ENCODE measurements at regions not wholly inside any gene's neighbourhood (a gene's known extent, or its start where the extent isn't known, plus 50 kb on each side); places are given as distances from the start of the nearest gene placed in this dataset.

- Mint-ChIP-seq H3K4me3 (no peak overlapping the region), H3K27ac (no peak overlapping the region)
Measured at GRCh38 chr4:111707491-111707890, 437.8 kb upstream of the FAM241A start.

GRCh38 chr4:111712093-111712677 lies 433.1 kb upstream of the FAM241A start:
- no peak for TF ChIP-seq CTCF (IDR thresholded peaks at IDR 0.05)
- no peak overlapping the region for H3K4me3 Mint-ChIP-seq
- H3K9me3 Mint-ChIP-seq = no peaks in the 10 kb centered on the region
- no peak for DNase-seq
- no peaks in the 10 kb centered on the region for H3K4me1 Mint-ChIP-seq
- intact Hi-C loops (cut with micrococcal nuclease) = no loop called here
- no peak overlapping the region for H3K4me2 ChIP-seq (replicated peaks; ENCODE audit: extremely low read depth, low read length, poor library complexity, severe bottlenecking)
- no peaks in the 10 kb centered on the region for H3K27me3 ChIP-seq (ENCODE audit: control insufficient read depth in 2 of 2, insufficient read depth in 2 of 2, low read length in 2 of 2)
- no peaks in the 10 kb centered on the region for H3K36me3 Mint-ChIP-seq
- H3K27ac ChIP-seq (ENCODE audit: low read depth in 1 of 2, low read length in 2 of 2) = no peak overlapping the region
- no peaks in the 10 kb centered on the region for H3K79me2 ChIP-seq (ENCODE audit: insufficient read depth, low read length)
- no peaks in the 10 kb centered on the region for H3K27me3 Mint-ChIP-seq (ENCODE audit: low read depth in 3 of 3)
- WGBS (ENCODE audit: insufficient coverage) = no CpG with 5 or more reads among the region's 3 CpGs
- H3K4me1 ChIP-seq (ENCODE audit: control insufficient read depth in 1 of 2, insufficient read depth in 2 of 2, low read length in 2 of 2) = no peaks in the 10 kb centered on the region
- no peaks in the 10 kb centered on the region for H3K9me3 ChIP-seq (replicated peaks in 1 of 2; ENCODE audit: control insufficient read depth in 1 of 2, insufficient read depth in 1 of 2, low read length in 2 of 2)
- H4K20me1 ChIP-seq (ENCODE audit: insufficient read depth, low read length) = no peaks in the 10 kb centered on the region
- H3K4me3 ChIP-seq (replicated peaks in 1 of 3; ENCODE audit: low read depth in 2 of 3, low read length in 3 of 3) = no peak overlapping the region
- no peak overlapping the region for H3K9ac ChIP-seq (ENCODE audit: insufficient read depth, low read length, poor library complexity, severe bottlenecking)
- no peaks in the 10 kb centered on the region for H3K36me3 ChIP-seq (replicated peaks in 1 of 2; ENCODE audit: control insufficient read depth in 1 of 2, insufficient read depth in 2 of 2, low read length in 2 of 2)
- H3K27ac Mint-ChIP-seq = no peak overlapping the region
- H2AFZ ChIP-seq (ENCODE audit: insufficient read depth, low read depth, low read length, poor library complexity, severe bottlenecking) = no peak overlapping the region

More at GRCh38 chr4:111707491-111707890, 437.8 kb upstream of the FAM241A start:
- TF ChIP-seq CTCF (IDR thresholded peaks at IDR 0.05) = no peak
- intact Hi-C loops (cut with micrococcal nuclease) = no loop called here
- Histone ChIP-seq H4K20me1 (ENCODE audit: insufficient read depth, low read length) (no peaks in the 10 kb centered on the region), H3K27ac (ENCODE audit: low read depth in 1 of 2, low read length in 2 of 2) (no peak overlapping the region), H3K9me3 (replicated peaks in 1 of 2; ENCODE audit: control insufficient read depth in 1 of 2, insufficient read depth in 1 of 2, low read length in 2 of 2) (no peaks in the 10 kb centered on the region), H3K36me3 (replicated peaks in 1 of 2; ENCODE audit: control insufficient read depth in 1 of 2, insufficient read depth in 2 of 2, low read length in 2 of 2) (no peaks in the 10 kb centered on the region), H3K79me2 (ENCODE audit: insufficient read depth, low read length) (no peaks in the 10 kb centered on the region), H3K9ac (ENCODE audit: insufficient read depth, low read length, poor library complexity, severe bottlenecking) (no peak overlapping the region), H3K27me3 (ENCODE audit: control insufficient read depth in 2 of 2, insufficient read depth in 2 of 2, low read length in 2 of 2) (no peaks in the 10 kb centered on the region), H3K4me1 (ENCODE audit: control insufficient read depth in 1 of 2, insufficient read depth in 2 of 2, low read length in 2 of 2) (no peaks in the 10 kb centered on the region), H3K4me3 (replicated peaks in 1 of 3; ENCODE audit: low read depth in 2 of 3, low read length in 3 of 3) (no peak overlapping the region), H3K4me2 (replicated peaks; ENCODE audit: extremely low read depth, low read length, poor library complexity, severe bottlenecking) (no peak overlapping the region), H2AFZ (ENCODE audit: insufficient read depth, low read depth, low read length, poor library complexity, severe bottlenecking) (no peak overlapping the region)
- no peak for DNase-seq
- no peaks in the 10 kb centered on the region for H3K4me1 Mint-ChIP-seq
- no peaks in the 10 kb centered on the region for H3K9me3 Mint-ChIP-seq
- no peaks in the 10 kb centered on the region for H3K36me3 Mint-ChIP-seq
- H3K27me3 Mint-ChIP-seq (ENCODE audit: low read depth in 3 of 3) = no peaks in the 10 kb centered on the region

Data from CD14-positive monocyte (primary cell).